ENCODE measurements at regions not wholly inside any gene's neighbourhood (a gene's known extent, or its start where the extent isn't known, plus 50 kb on each side); places are given as distances from the start of the nearest gene placed in this dataset.

GRCh38 chr2:14235667-14236066 lies 396.9 kb upstream of the LRATD1 start:
- H3K27ac ChIP-seq (ENCODE audit: low read depth, low read length), result no peak overlapping the region
- no peak overlapping the region for H3K4me3 ChIP-seq (ENCODE audit: insufficient read depth, low read length, poor library complexity, severe bottlenecking)
- H3K27me3 ChIP-seq (ENCODE audit: low read length), result no peaks in the 10 kb centered on the region
- H3K4me2 ChIP-seq (ENCODE audit: low read depth, low read length, poor library complexity, severe bottlenecking), result no peak overlapping the region
- H3K9ac ChIP-seq (ENCODE audit: low read length), result no peak overlapping the region
- no peaks in the 10 kb centered on the region for H3K9me2 ChIP-seq (replicated peaks; ENCODE audit: insufficient read depth, low read length)
- no peaks in the 10 kb centered on the region for H3F3A ChIP-seq (ENCODE audit: insufficient read depth)
- no peak for TF ChIP-seq EZH2phosphoT487 (conservative IDR thresholded peaks at IDR 0.05; ENCODE audit: low read length)
- no peak for TF ChIP-seq CTCF (IDR thresholded peaks at IDR 0.05; ENCODE audit: insufficient read depth, low read length, poor library complexity, severe bottlenecking)
- H2AFZ ChIP-seq (ENCODE audit: low read depth, low read length, severe bottlenecking), result no peak overlapping the region
- H3K36me3 ChIP-seq (ENCODE audit: low read length), result no peaks in the 10 kb centered on the region
- H4K20me1 ChIP-seq (ENCODE audit: low read depth, low read length), result no peaks in the 10 kb centered on the region
- no peaks in the 10 kb centered on the region for H3K9me3 ChIP-seq (ENCODE audit: insufficient read depth, low read length)
- H3K79me2 ChIP-seq (ENCODE audit: insufficient read depth, low read length), result no peaks in the 10 kb centered on the region

- H3K4me2 ChIP-seq (ENCODE audit: low read depth, low read length, poor library complexity, severe bottlenecking), result no peak overlapping the region
- no peaks in the 10 kb centered on the region for H3K27me3 ChIP-seq (ENCODE audit: low read length)
- H3K27ac ChIP-seq (ENCODE audit: low read depth, low read length), result no peak overlapping the region
- H3K36me3 ChIP-seq (ENCODE audit: low read length), result no peaks in the 10 kb centered on the region
- H3K9me2 ChIP-seq (replicated peaks; ENCODE audit: insufficient read depth, low read length), result no peaks in the 10 kb centered on the region
- H3K9ac ChIP-seq (ENCODE audit: low read length), result no peak overlapping the region
- H3K9me3 ChIP-seq (ENCODE audit: insufficient read depth, low read length), result no peaks in the 10 kb centered on the region
- H3F3A ChIP-seq (ENCODE audit: insufficient read depth), result no peaks in the 10 kb centered on the region
- no peaks in the 10 kb centered on the region for H4K20me1 ChIP-seq (ENCODE audit: low read depth, low read length)
- H3K4me3 ChIP-seq (ENCODE audit: insufficient read depth, low read length, poor library complexity, severe bottlenecking), result no peak overlapping the region
- TF ChIP-seq CTCF (IDR thresholded peaks at IDR 0.05; ENCODE audit: insufficient read depth, low read length, poor library complexity, severe bottlenecking) (no peak), EZH2phosphoT487 (conservative IDR thresholded peaks at IDR 0.05; ENCODE audit: low read length) (no peak)
- H2AFZ ChIP-seq (ENCODE audit: low read depth, low read length, severe bottlenecking), result no peak overlapping the region
- H3K79me2 ChIP-seq (ENCODE audit: insufficient read depth, low read length), result no peaks in the 10 kb centered on the region
Observed at GRCh38 chr2:14237902-14238301, 394.6 kb upstream of the LRATD1 start.

- no peak overlapping the region for H3K27ac ChIP-seq (ENCODE audit: low read depth, low read length)
- H3K4me3 ChIP-seq (ENCODE audit: insufficient read depth, low read length, poor library complexity, severe bottlenecking), result no peak overlapping the region
- no peaks in the 10 kb centered on the region for H3K79me2 ChIP-seq (ENCODE audit: insufficient read depth, low read length)
- H3K9me3 ChIP-seq (ENCODE audit: insufficient read depth, low read length), result no peaks in the 10 kb centered on the region
- H3K4me2 ChIP-seq (ENCODE audit: low read depth, low read length, poor library complexity, severe bottlenecking), result no peak overlapping the region
- H2AFZ ChIP-seq (ENCODE audit: low read depth, low read length, severe bottlenecking), result no peak overlapping the region
- H4K20me1 ChIP-seq (ENCODE audit: low read depth, low read length), result no peaks in the 10 kb centered on the region
- no peaks in the 10 kb centered on the region for H3F3A ChIP-seq (ENCODE audit: insufficient read depth)
- H3K27me3 ChIP-seq (ENCODE audit: low read length), result no peaks in the 10 kb centered on the region
- no peak overlapping the region for H3K9ac ChIP-seq (ENCODE audit: low read length)
- no peaks in the 10 kb centered on the region for H3K9me2 ChIP-seq (replicated peaks; ENCODE audit: insufficient read depth, low read length)
- no peaks in the 10 kb centered on the region for H3K36me3 ChIP-seq (ENCODE audit: low read length)
- TF ChIP-seq EZH2phosphoT487 (conservative IDR thresholded peaks at IDR 0.05; ENCODE audit: low read length) (no peak), CTCF (IDR thresholded peaks at IDR 0.05; ENCODE audit: insufficient read depth, low read length, poor library complexity, severe bottlenecking) (no peak)
Observed at GRCh38 chr2:14239605-14240004, 392.9 kb upstream of the LRATD1 start.

GRCh38 chr2:14240868-14241267 lies 391.6 kb upstream of the LRATD1 start:
- H3K9me3 ChIP-seq (ENCODE audit: insufficient read depth, low read length), result no peaks in the 10 kb centered on the region
- H3K27me3 ChIP-seq (ENCODE audit: low read length), result no peaks in the 10 kb centered on the region
- no peaks in the 10 kb centered on the region for H3K9me2 ChIP-seq (replicated peaks; ENCODE audit: insufficient read depth, low read length)
- H3K4me2 ChIP-seq (ENCODE audit: low read depth, low read length, poor library complexity, severe bottlenecking), result no peak overlapping the region
- H2AFZ ChIP-seq (ENCODE audit: low read depth, low read length, severe bottlenecking), result no peak overlapping the region
- H3K79me2 ChIP-seq (ENCODE audit: insufficient read depth, low read length), result no peaks in the 10 kb centered on the region
- TF ChIP-seq EZH2phosphoT487 (conservative IDR thresholded peaks at IDR 0.05; ENCODE audit: low read length), result no peak
- TF ChIP-seq CTCF (IDR thresholded peaks at IDR 0.05; ENCODE audit: insufficient read depth, low read length, poor library complexity, severe bottlenecking), result no peak
- no peak overlapping the region for H3K27ac ChIP-seq (ENCODE audit: low read depth, low read length)
- no peaks in the 10 kb centered on the region for H3F3A ChIP-seq (ENCODE audit: insufficient read depth)
- no peak overlapping the region for H3K9ac ChIP-seq (ENCODE audit: low read length)
- H3K36me3 ChIP-seq (ENCODE audit: low read length), result no peaks in the 10 kb centered on the region
- H4K20me1 ChIP-seq (ENCODE audit: low read depth, low read length), result no peaks in the 10 kb centered on the region
- H3K4me3 ChIP-seq (ENCODE audit: insufficient read depth, low read length, poor library complexity, severe bottlenecking), result no peak overlapping the region
